Keratinocyte (primary cell): ENCODE measurements at regions not wholly inside any gene's neighbourhood (a gene's known extent, or its start where the extent isn't known, plus 50 kb on each side); places are given as distances from the start of the nearest gene placed in this dataset.
A peak's percentile ranks its signal among the peaks of the same experiment; 100 is the strongest.

Source experiments
- DNase-seq: peaks from one replicate; pipeline ENCODE4 v3.0.0-alpha.2; 2011; ENCODE audit warnings: low read depth, missing footprints, low spot score
- FAIRE-seq: peaks from 2 replicates; lab custom pipeline; 2011; peaks lifted over from hg19 to GRCh38; lab: Jason Lieb, UNC
- H2AFZ ChIP-seq: 2 replicates; pipeline ENCODE4 v1.6.0; 2012; ENCODE audit warnings: low read length, control low read depth, inconsistent platforms; ENCODE audit not compliant: control insufficient read depth
- H3K27ac ChIP-seq: 2 replicates; pipeline ENCODE4 v1.5.1; 2011; ENCODE audit warnings: low read length; ENCODE audit not compliant: control insufficient read depth, insufficient read depth
- H3K27me3 ChIP-seq: 3 replicates; pipeline ENCODE4 v1.6.0; 2011; ENCODE audit warnings: low read length; ENCODE audit not compliant: control insufficient read depth, insufficient read depth; ENCODE audit errors: extremely low read depth
- H3K36me3 ChIP-seq, 2 experiments: 2 replicates in 1 of 2; 3 replicates in 1 of 2; pipeline ENCODE4 v1.5.1; 2011; ENCODE audit warnings: low read length in 2 of 2, mild to moderate bottlenecking in 1 of 2; ENCODE audit not compliant: control insufficient read depth in 2 of 2, insufficient read depth in 2 of 2; ENCODE audit errors: extremely low read depth in 1 of 2
- H3K4me1 ChIP-seq: 3 replicates; pipeline ENCODE4 v1.5.1; 2011; ENCODE audit warnings: low read length; ENCODE audit not compliant: control insufficient read depth, insufficient read depth; ENCODE audit errors: extremely low read depth
- H3K4me2 ChIP-seq: 3 replicates; pipeline ENCODE4 v1.6.0; 2011; ENCODE audit warnings: low read depth, low read length; ENCODE audit not compliant: control insufficient read depth, insufficient read depth; ENCODE audit errors: extremely low read depth
- H3K4me3 ChIP-seq, 3 experiments: fragments of 200-600 bp in 1 of 3; sonication (generic) in 1 of 3; 2 replicates in 2 of 3; 3 replicates in 1 of 3; pipeline ENCODE4 v1.5.1; 2011 to 2016; ENCODE audit warnings: low read length in 3 of 3, mild to moderate bottlenecking in 3 of 3, control low read depth in 2 of 3, inconsistent platforms in 1 of 3, low read depth in 1 of 3, mixed read lengths in 1 of 3, mixed run types in 1 of 3, moderate library complexity in 1 of 3; ENCODE audit not compliant: control insufficient read depth in 2 of 3, insufficient read depth in 2 of 3; ENCODE audit errors: extremely low read depth in 1 of 3
- H3K79me2 ChIP-seq: 2 replicates; pipeline ENCODE4 v1.6.0; 2012; ENCODE audit warnings: low read length; ENCODE audit not compliant: control insufficient read depth, insufficient read depth
- H3K9ac ChIP-seq: 3 replicates; pipeline ENCODE4 v1.6.0; 2011; ENCODE audit warnings: low read length; ENCODE audit not compliant: control insufficient read depth, insufficient read depth; ENCODE audit errors: extremely low read depth
- H3K9me1 ChIP-seq: 3 replicates; pipeline ENCODE4 v1.6.0; 2011; ENCODE audit warnings: low read length; ENCODE audit not compliant: control insufficient read depth, insufficient read depth; ENCODE audit errors: extremely low read depth
- H3K9me3 ChIP-seq: 2 replicates; pipeline ENCODE4 v1.5.1; 2012; ENCODE audit warnings: low read depth, low read length; ENCODE audit not compliant: control insufficient read depth
- H4K20me1 ChIP-seq: 3 replicates; pipeline ENCODE4 v1.6.0; 2011; ENCODE audit warnings: low read length; ENCODE audit not compliant: control insufficient read depth, insufficient read depth; ENCODE audit errors: extremely low read depth
- CTCF ChIP-seq, 3 experiments: IDR thresholded peaks in 1 of 3; conservative IDR thresholded peaks in 1 of 3; optimal IDR thresholded peaks in 1 of 3; 2 replicates in 2 of 3; 3 replicates in 1 of 3; pipeline versions ENCODE3 to v1.5.1; 2011; ENCODE audit warnings: low read length in 3 of 3, mild to moderate bottlenecking in 3 of 3, moderate library complexity in 2 of 3, control low read depth in 1 of 3, inconsistent platforms in 1 of 3; ENCODE audit not compliant: insufficient read depth in 2 of 3; ENCODE audit errors: extremely low read depth in 1 of 3
- EZH2 ChIP-seq: IDR thresholded peaks from one replicate; pipeline ENCODE4 v1.6.1; 2012; ENCODE audit warnings: inconsistent platforms, mild to moderate bottlenecking, low read length, moderate library complexity
- dilution Hi-C: fragments of 300-500 bp; cut with MboI; formaldehyde crosslinking; loops from one replicate; pipeline ENCODE4 v1.7.0; 2020; ENCODE audit warnings: low sequenced_read_pairs; ENCODE audit not compliant: extremely low pct_ligation_motif_present

GRCh38 chr19:28633319-28634018 lies 579.5 kb downstream of the UQCRFS1 start:
- DNase-seq (no peak), FAIRE-seq (no peak)
- Histone ChIP-seq H2AFZ (no peak overlapping the region), H3K36me3 (no peaks in the 10 kb centered on the region), H3K27ac (no peak overlapping the region), H3K9ac (no peak overlapping the region), H3K27me3 (no peaks in the 10 kb centered on the region), H3K9me1 (no peaks in the 10 kb centered on the region), H3K79me2 (no peaks in the 10 kb centered on the region), H3K4me3 (no peak overlapping the region), H3K9me3 (no peaks in the 10 kb centered on the region), H3K4me2 (no peak overlapping the region), H3K4me1 (no peaks in the 10 kb centered on the region), H4K20me1 (no peaks in the 10 kb centered on the region)
- dilution Hi-C loops: no loop called here
- TF ChIP-seq EZH2 (no peak), CTCF (optimal IDR thresholded peaks at IDR 0.05 in 1 of 3, IDR thresholded peaks at IDR 0.05 in 1 of 3, conservative IDR thresholded peaks at IDR 0.05 in 1 of 3; ENCODE audit: extremely low read depth in 1 of 3, insufficient read depth in 2 of 3, low read length in 3 of 3) (peak; percentile 65 to 77 (median 71))

GRCh38 chr19:28632371-28633080 lies 580.4 kb downstream of the UQCRFS1 start:
- H3K9ac ChIP-seq: no peak overlapping the region
- no peak for DNase-seq
- no peaks in the 10 kb centered on the region for H3K9me3 ChIP-seq
- H2AFZ ChIP-seq: no peak overlapping the region
- no peaks in the 10 kb centered on the region for H3K9me1 ChIP-seq
- H3K36me3 ChIP-seq: no peaks in the 10 kb centered on the region
- H3K27me3 ChIP-seq: no peaks in the 10 kb centered on the region
- no peak overlapping the region for H3K27ac ChIP-seq
- H3K79me2 ChIP-seq: no peaks in the 10 kb centered on the region
- no peak overlapping the region for H3K4me3 ChIP-seq
- H3K4me2 ChIP-seq: no peak overlapping the region
- TF ChIP-seq CTCF (optimal IDR thresholded peaks at IDR 0.05 in 1 of 3, IDR thresholded peaks at IDR 0.05 in 1 of 3, conservative IDR thresholded peaks at IDR 0.05 in 1 of 3; ENCODE audit: extremely low read depth in 1 of 3, insufficient read depth in 2 of 3, low read length in 3 of 3): no peak
- TF ChIP-seq EZH2: no peak
- no peaks in the 10 kb centered on the region for H4K20me1 ChIP-seq
- FAIRE-seq: no peak
- dilution Hi-C loops: no loop called here
- no peaks in the 10 kb centered on the region for H3K4me1 ChIP-seq
